NCI-H446 (cell line): ENCODE measurements at regions not wholly inside any gene's neighbourhood (a gene's known extent, or its start where the extent isn't known, plus 50 kb on each side); places are given as distances from the start of the nearest gene placed in this dataset.
A peak's percentile ranks its signal among the peaks of the same experiment; 100 is the strongest.
"Not testable (repeated sequence)": the region's sequence is repeated elsewhere in the genome, so short reads cannot be mapped to it uniquely, and the experiment has no call there.

Experiments
- DNase-seq, 2 experiments: peaks; one replicate each; lab custom pipeline; 2025; lab: John Stamatoyannopoulos, UW

GRCh38 chr2:242071377-242071776 is 201.8 kb downstream of the RTP5 start:
- not testable (repeated sequence) for DNase-seq

- DNase-seq: not testable (repeated sequence)
Measured at GRCh38 chr2:242071936-242072335, 202.4 kb downstream of the RTP5 start.

GRCh38 chr2:242075168-242075567 is 205.6 kb downstream of the RTP5 start:
- DNase-seq: no peak

- DNase-seq: no peak
Measured at GRCh38 chr2:242075696-242076095, 206.2 kb downstream of the RTP5 start.

- DNase-seq: not testable (repeated sequence)
Measured at GRCh38 chr2:242076184-242076583, 206.7 kb downstream of the RTP5 start.

- DNase-seq: not testable (repeated sequence)
Measured at GRCh38 chr2:242078426-242078825, 208.9 kb downstream of the RTP5 start.

GRCh38 chr2:242079792-242080191 is 210.3 kb downstream of the RTP5 start:
- DNase-seq: not testable (repeated sequence)

- not testable (repeated sequence) for DNase-seq
Measured at GRCh38 chr2:242080575-242081214, 211.2 kb downstream of the RTP5 start.

GRCh38 chr2:242084034-242084433 is 214.5 kb downstream of the RTP5 start:
- DNase-seq: not testable (repeated sequence)

GRCh38 chr2:242085024-242085674 is 215.6 kb downstream of the RTP5 start:
- not testable (repeated sequence) for DNase-seq

- no peak for DNase-seq
Measured at GRCh38 chr2:242085941-242086621, 216.6 kb downstream of the RTP5 start.

- DNase-seq: not testable (repeated sequence)
Measured at GRCh38 chr2:242088044-242088443, 218.5 kb downstream of the RTP5 start.

GRCh38 chr2:242088471-242089212 is 219.1 kb downstream of the RTP5 start:
- peak; percentile 42 to 88 for DNase-seq

- not testable (repeated sequence) for DNase-seq
Measured at GRCh38 chr2:242089213-242089549, 219.7 kb downstream of the RTP5 start.

- DNase-seq: not testable (repeated sequence)
Measured at GRCh38 chr2:242097278-242097677, 227.7 kb downstream of the RTP5 start.

- no peak for DNase-seq
Measured at GRCh38 chr2:242098034-242098433, 228.5 kb downstream of the RTP5 start.

- no peak for DNase-seq
Measured at GRCh38 chr2:242098445-242099128, 229.1 kb downstream of the RTP5 start.

- DNase-seq: not testable (repeated sequence)
Measured at GRCh38 chr2:242103093-242103492, 233.6 kb downstream of the RTP5 start.

GRCh38 chr2:242104202-242104956 is 234.8 kb downstream of the RTP5 start:
- not testable (repeated sequence) for DNase-seq

GRCh38 chr2:242107065-242107464 is 237.5 kb downstream of the RTP5 start:
- not testable (repeated sequence) for DNase-seq
